ENCODE measurements at regions not wholly inside any gene's neighbourhood (a gene's known extent, or its start where the extent isn't known, plus 50 kb on each side); places are given as distances from the start of the nearest gene placed in this dataset.

DNA sequence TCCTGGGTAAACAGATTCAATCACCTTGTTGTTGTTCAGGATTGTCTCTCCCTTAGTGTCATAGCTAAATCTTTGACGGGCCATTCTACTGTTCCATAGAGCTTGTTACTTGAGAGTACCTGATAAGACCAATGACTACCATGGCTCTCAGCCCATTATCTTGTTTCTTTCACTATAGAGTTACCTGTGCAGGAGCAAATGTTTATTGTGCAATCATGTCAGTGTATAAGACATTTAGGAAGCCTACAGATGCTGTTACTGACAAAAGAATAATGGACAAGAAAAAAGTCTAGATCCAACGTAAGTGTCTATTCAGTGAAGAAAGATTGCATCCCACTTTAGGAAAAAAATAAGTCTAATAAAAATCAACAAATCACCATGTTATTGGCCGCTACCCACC lies 1041.7 kb upstream of the AUTS2 start:
- Histone ChIP-seq H2BK120ac (ENCODE audit: low read depth, low read length) (no peak overlapping the region), H3K27me3 (ENCODE audit: insufficient read depth, low read length, poor library complexity) (no peaks in the 10 kb centered on the region), H3K79me1 (ENCODE audit: low read length) (no peaks in the 10 kb centered on the region), H3K4ac (ENCODE audit: low read depth, low read length) (no peak overlapping the region), H3K9ac (ENCODE audit: low read length) (no peak overlapping the region), H4K8ac (ENCODE audit: low read depth, low read length) (no peak overlapping the region), H3K4me2 (ENCODE audit: low read length) (no peak overlapping the region), H3K4me3 (ENCODE audit: low read length) (no peak overlapping the region), H3K4me1 (ENCODE audit: control insufficient read depth, low read depth, low read length) (no peaks in the 10 kb centered on the region), H2BK15ac (replicated peaks; ENCODE audit: low read depth) (no peak overlapping the region), H3K27ac (ENCODE audit: low read depth, low read length) (no peak overlapping the region), H3K23ac (ENCODE audit: low read length) (no peak overlapping the region), H3K79me2 (ENCODE audit: control insufficient read depth, insufficient read depth, low read length) (no peaks in the 10 kb centered on the region), H2BK5ac (ENCODE audit: low read length) (no peak overlapping the region), H4K5ac (ENCODE audit: low read length) (no peak overlapping the region), H3K56ac (ENCODE audit: low read length) (no peak overlapping the region), H3K18ac (ENCODE audit: low read length) (no peak overlapping the region), H3K36me3 (ENCODE audit: control insufficient read depth, insufficient read depth, low read length) (no peaks in the 10 kb centered on the region), H2AK5ac (ENCODE audit: low read length) (no peak overlapping the region)
- no CpG with 5 or more reads among the region's 3 CpGs for WGBS (ENCODE audit: extremely low coverage, insufficient coverage, low lambda C conversion rate)
- no peak for DNase-seq

- Histone ChIP-seq H3K4ac (ENCODE audit: low read depth, low read length) (no peak overlapping the region), H4K8ac (ENCODE audit: low read depth, low read length) (no peak overlapping the region), H3K4me3 (ENCODE audit: low read length) (no peak overlapping the region), H2BK120ac (ENCODE audit: low read depth, low read length) (no peak overlapping the region), H3K23ac (ENCODE audit: low read length) (no peak overlapping the region), H3K79me2 (ENCODE audit: control insufficient read depth, insufficient read depth, low read length) (no peaks in the 10 kb centered on the region), H3K18ac (ENCODE audit: low read length) (no peak overlapping the region), H3K9ac (ENCODE audit: low read length) (no peak overlapping the region), H3K27me3 (ENCODE audit: insufficient read depth, low read length, poor library complexity) (no peaks in the 10 kb centered on the region), H3K27ac (ENCODE audit: low read depth, low read length) (no peak overlapping the region), H3K56ac (ENCODE audit: low read length) (no peak overlapping the region), H3K79me1 (ENCODE audit: low read length) (no peaks in the 10 kb centered on the region), H2BK15ac (replicated peaks; ENCODE audit: low read depth) (no peak overlapping the region), H4K5ac (ENCODE audit: low read length) (no peak overlapping the region), H2AK5ac (ENCODE audit: low read length) (no peak overlapping the region), H3K4me2 (ENCODE audit: low read length) (no peak overlapping the region), H2BK5ac (ENCODE audit: low read length) (no peak overlapping the region), H3K36me3 (ENCODE audit: control insufficient read depth, insufficient read depth, low read length) (no peaks in the 10 kb centered on the region), H3K4me1 (ENCODE audit: control insufficient read depth, low read depth, low read length) (no peaks in the 10 kb centered on the region)
- WGBS (ENCODE audit: extremely low coverage, insufficient coverage, low lambda C conversion rate) = 100% methylated on average over 1 of the region's 1 CpG
- no peak for DNase-seq
These were observed 1038.8 kb upstream of the AUTS2 start for GRCh38 chr7:68559518-68559917.

DNA sequence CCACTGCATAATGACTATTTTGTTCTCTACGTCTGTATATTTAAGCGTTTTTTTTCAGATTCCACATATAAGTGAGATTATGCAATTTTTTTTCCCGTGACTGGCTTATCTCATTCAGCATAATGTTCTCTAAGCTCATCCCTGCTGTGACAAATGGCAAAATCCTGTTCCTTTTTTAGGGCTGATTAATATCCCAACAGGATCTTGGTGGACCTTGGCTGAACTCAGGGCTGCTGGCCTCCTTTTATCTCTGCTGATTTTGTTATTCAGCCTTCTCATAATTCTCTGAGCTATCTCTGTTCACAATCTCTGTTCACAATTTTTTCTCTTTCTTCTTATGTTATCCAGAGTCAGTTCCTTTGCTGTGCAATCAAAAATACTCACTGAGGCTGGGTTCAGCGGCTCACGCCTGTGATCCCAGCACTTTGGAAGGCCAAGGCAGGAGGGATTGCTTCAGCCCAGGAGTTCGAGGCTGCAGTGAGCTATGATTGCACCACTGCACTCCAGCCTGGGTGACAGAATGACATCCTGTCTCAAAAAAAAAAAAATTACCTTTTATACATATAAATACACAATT lies 1035.9 kb upstream of the AUTS2 start:
- H2AK5ac ChIP-seq (ENCODE audit: low read length) = no peak overlapping the region
- no peaks in the 10 kb centered on the region for H3K27me3 ChIP-seq (ENCODE audit: insufficient read depth, low read length, poor library complexity)
- no peak overlapping the region for H2BK120ac ChIP-seq (ENCODE audit: low read depth, low read length)
- no peaks in the 10 kb centered on the region for H3K79me1 ChIP-seq (ENCODE audit: low read length)
- no CpG with 5 or more reads among the region's 6 CpGs for WGBS (ENCODE audit: extremely low coverage, insufficient coverage, low lambda C conversion rate)
- peak; percentile 10 for DNase-seq
- no peak overlapping the region for H4K8ac ChIP-seq (ENCODE audit: low read depth, low read length)
- no peak overlapping the region for H4K5ac ChIP-seq (ENCODE audit: low read length)
- no peak overlapping the region for H2BK15ac ChIP-seq (replicated peaks; ENCODE audit: low read depth)
- H3K36me3 ChIP-seq (ENCODE audit: control insufficient read depth, insufficient read depth, low read length) = no peaks in the 10 kb centered on the region
- H3K79me2 ChIP-seq (ENCODE audit: control insufficient read depth, insufficient read depth, low read length) = no peaks in the 10 kb centered on the region
- H3K56ac ChIP-seq (ENCODE audit: low read length) = no peak overlapping the region
- no peak overlapping the region for H3K9ac ChIP-seq (ENCODE audit: low read length)
- H3K23ac ChIP-seq (ENCODE audit: low read length) = no peak overlapping the region
- no peak overlapping the region for H3K4me2 ChIP-seq (ENCODE audit: low read length)
- H3K27ac ChIP-seq (ENCODE audit: low read depth, low read length) = no peak overlapping the region
- no peak overlapping the region for H3K4ac ChIP-seq (ENCODE audit: low read depth, low read length)
- H2BK5ac ChIP-seq (ENCODE audit: low read length) = no peak overlapping the region
- H3K4me3 ChIP-seq (ENCODE audit: low read length) = no peak overlapping the region
- no peaks in the 10 kb centered on the region for H3K4me1 ChIP-seq (ENCODE audit: control insufficient read depth, low read depth, low read length)
- H3K18ac ChIP-seq (ENCODE audit: low read length) = no peak overlapping the region

DNA sequence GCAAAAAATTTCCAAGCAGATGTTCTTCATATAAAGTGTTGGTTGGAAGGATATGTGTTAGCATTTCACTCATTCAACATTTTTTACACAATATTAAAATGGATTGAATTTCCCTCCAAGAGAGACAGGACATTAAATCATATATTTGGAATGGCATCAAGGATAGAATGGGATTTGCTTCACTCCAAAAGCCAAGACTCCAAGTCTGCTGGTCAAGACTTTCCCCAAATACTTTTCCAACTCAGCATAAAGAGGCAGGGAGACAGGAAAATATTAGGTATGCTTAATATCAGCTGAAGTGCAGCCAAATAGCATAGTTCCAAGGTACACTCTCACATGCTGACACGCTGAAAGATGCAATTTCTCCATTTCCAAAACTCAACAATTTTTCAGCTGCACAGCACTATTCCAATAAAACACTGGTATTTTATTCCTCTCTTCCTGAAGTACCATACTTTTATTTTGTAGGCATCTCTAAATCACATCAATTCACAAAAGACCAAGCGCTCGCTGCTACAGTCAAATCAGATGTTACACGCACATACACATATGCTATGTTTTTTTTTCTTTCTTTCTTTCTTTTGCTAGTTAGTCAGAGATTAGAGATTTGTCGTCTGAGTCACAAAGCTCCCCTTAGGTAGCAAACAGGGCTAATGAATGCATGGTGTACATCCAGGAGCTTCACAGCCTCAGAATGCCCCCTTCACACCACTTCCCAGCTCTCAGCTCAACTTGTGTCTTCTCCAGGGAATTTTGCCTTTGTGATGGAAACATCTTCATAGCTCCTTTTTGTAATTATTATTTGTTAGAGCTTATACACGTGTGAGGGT lies 1033.8 kb upstream of the AUTS2 start:
- Histone ChIP-seq H3K27me3 (ENCODE audit: insufficient read depth, low read length, poor library complexity) (no peaks in the 10 kb centered on the region), H3K79me2 (ENCODE audit: control insufficient read depth, insufficient read depth, low read length) (no peaks in the 10 kb centered on the region)
- no CpG with 5 or more reads among the region's 6 CpGs for WGBS (ENCODE audit: extremely low coverage, insufficient coverage, low lambda C conversion rate)

DNA sequence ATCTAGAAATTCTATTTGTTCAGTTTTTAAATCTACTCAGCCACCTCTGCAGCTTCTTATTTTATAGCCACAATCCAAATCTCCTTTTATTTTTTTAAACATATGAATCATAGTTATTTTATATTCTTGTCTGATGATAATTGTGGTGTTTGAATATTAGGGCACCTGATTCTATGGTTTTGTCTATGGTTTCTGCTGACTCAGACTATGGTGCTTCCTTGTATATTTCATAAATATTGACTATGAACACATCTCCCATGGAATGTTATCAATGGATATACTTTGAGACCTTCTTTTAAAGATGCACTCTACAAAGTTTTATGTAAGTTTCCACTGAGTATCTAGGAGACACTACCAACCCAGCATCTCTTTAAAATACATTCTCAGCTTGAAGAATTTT lies 1027.0 kb upstream of the AUTS2 start:
- no peak overlapping the region for H3K18ac ChIP-seq (ENCODE audit: low read length)
- no peaks in the 10 kb centered on the region for H3K36me3 ChIP-seq (ENCODE audit: control insufficient read depth, insufficient read depth, low read length)
- H3K27me3 ChIP-seq (ENCODE audit: insufficient read depth, low read length, poor library complexity) = no peaks in the 10 kb centered on the region

More for the DNA sequence above, 1033.8 kb upstream of the AUTS2 start:
- Histone ChIP-seq H3K9ac (ENCODE audit: low read length) (no peak overlapping the region), H3K18ac (ENCODE audit: low read length) (no peak overlapping the region), H3K4me2 (ENCODE audit: low read length) (no peak overlapping the region), H2AK5ac (ENCODE audit: low read length) (no peak overlapping the region), H4K5ac (ENCODE audit: low read length) (no peak overlapping the region), H2BK15ac (replicated peaks; ENCODE audit: low read depth) (no peak overlapping the region), H2BK5ac (ENCODE audit: low read length) (no peak overlapping the region), H3K4me1 (ENCODE audit: control insufficient read depth, low read depth, low read length) (no peaks in the 10 kb centered on the region), H3K36me3 (ENCODE audit: control insufficient read depth, insufficient read depth, low read length) (no peaks in the 10 kb centered on the region), H3K4me3 (ENCODE audit: low read length) (no peak overlapping the region), H2BK120ac (ENCODE audit: low read depth, low read length) (no peak overlapping the region), H3K4ac (ENCODE audit: low read depth, low read length) (no peak overlapping the region), H3K27ac (ENCODE audit: low read depth, low read length) (no peak overlapping the region), H4K8ac (ENCODE audit: low read depth, low read length) (no peak overlapping the region), H3K23ac (ENCODE audit: low read length) (no peak overlapping the region), H3K79me1 (ENCODE audit: low read length) (no peaks in the 10 kb centered on the region), H3K56ac (ENCODE audit: low read length) (no peak overlapping the region)
- no peak for DNase-seq

More for the DNA sequence above, 1027.0 kb upstream of the AUTS2 start:
- no peak overlapping the region for H2BK5ac ChIP-seq (ENCODE audit: low read length)
- no peak overlapping the region for H3K4ac ChIP-seq (ENCODE audit: low read depth, low read length)
- no peak overlapping the region for H3K4me2 ChIP-seq (ENCODE audit: low read length)
- H3K23ac ChIP-seq (ENCODE audit: low read length) = no peak overlapping the region
- no peaks in the 10 kb centered on the region for H3K4me1 ChIP-seq (ENCODE audit: control insufficient read depth, low read depth, low read length)
- H4K5ac ChIP-seq (ENCODE audit: low read length) = no peak overlapping the region
- no peak overlapping the region for H2AK5ac ChIP-seq (ENCODE audit: low read length)
- H2BK120ac ChIP-seq (ENCODE audit: low read depth, low read length) = no peak overlapping the region
- no peaks in the 10 kb centered on the region for H3K79me2 ChIP-seq (ENCODE audit: control insufficient read depth, insufficient read depth, low read length)
- H4K8ac ChIP-seq (ENCODE audit: low read depth, low read length) = no peak overlapping the region
- no peak overlapping the region for H3K27ac ChIP-seq (ENCODE audit: low read depth, low read length)
- H2BK15ac ChIP-seq (replicated peaks; ENCODE audit: low read depth) = no peak overlapping the region
- no peak overlapping the region for H3K56ac ChIP-seq (ENCODE audit: low read length)
- H3K79me1 ChIP-seq (ENCODE audit: low read length) = no peaks in the 10 kb centered on the region
- no peak for DNase-seq
- no peak overlapping the region for H3K9ac ChIP-seq (ENCODE audit: low read length)
- H3K4me3 ChIP-seq (ENCODE audit: low read length) = no peak overlapping the region
